ENCODE measurements at regions not wholly inside any gene's neighbourhood (a gene's known extent, or its start where the extent isn't known, plus 50 kb on each side); places are given as distances from the start of the nearest gene placed in this dataset.

- TF ChIP-seq POLR2A (IDR thresholded peaks at IDR 0.05): no peak
- TF ChIP-seq, protein P1, sequence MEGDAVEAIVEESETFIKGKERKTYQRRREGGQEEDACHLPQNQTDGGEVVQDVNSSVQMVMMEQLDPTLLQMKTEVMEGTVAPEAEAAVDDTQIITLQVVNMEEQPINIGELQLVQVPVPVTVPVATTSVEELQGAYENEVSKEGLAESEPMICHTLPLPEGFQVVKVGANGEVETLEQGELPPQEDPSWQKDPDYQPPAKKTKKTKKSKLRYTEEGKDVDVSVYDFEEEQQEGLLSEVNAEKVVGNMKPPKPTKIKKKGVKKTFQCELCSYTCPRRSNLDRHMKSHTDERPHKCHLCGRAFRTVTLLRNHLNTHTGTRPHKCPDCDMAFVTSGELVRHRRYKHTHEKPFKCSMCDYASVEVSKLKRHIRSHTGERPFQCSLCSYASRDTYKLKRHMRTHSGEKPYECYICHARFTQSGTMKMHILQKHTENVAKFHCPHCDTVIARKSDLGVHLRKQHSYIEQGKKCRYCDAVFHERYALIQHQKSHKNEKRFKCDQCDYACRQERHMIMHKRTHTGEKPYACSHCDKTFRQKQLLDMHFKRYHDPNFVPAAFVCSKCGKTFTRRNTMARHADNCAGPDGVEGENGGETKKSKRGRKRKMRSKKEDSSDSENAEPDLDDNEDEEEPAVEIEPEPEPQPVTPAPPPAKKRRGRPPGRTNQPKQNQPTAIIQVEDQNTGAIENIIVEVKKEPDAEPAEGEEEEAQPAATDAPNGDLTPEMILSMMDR (IDR thresholded peaks at IDR 0.05): no peak
- DNase-seq: no peak
- 91% methylated on average over 2 of the region's 2 CpGs for WGBS, 2 donors
- no peak overlapping the region for H3K4me3 ChIP-seq (replicated peaks in 1 of 3)
- H3K36me3 ChIP-seq: no peaks in the 10 kb centered on the region
- H3K9me3 ChIP-seq: no peaks in the 10 kb centered on the region
- H3K27me3 ChIP-seq: no peaks in the 10 kb centered on the region
- intact Hi-C loops (cut with DNase I): no loop called here
- H3K27ac ChIP-seq: no peak overlapping the region
- no peaks in the 10 kb centered on the region for H3K4me1 ChIP-seq
These were observed 53.0 kb upstream of the PRELP start for GRCh38 chr1:203422656-203423055.

DNA sequence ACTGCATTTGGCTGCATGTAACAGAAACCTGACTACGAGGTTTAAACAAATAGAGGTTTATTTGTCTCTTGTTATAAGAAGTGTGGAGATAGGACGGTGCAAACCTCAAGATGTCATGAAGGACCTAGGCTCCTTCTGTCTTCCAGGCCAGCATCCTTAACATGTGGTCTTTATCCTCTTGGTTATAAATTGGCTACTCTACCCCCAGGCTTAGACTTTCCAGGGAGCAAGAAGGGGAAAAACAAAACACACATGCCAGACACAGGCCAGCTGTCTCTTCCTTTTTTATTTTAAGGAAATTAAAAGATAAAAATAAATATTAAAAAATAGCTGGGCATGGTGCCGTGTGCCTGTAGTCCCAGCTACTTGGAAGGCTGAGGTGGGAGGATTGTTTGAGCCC, 51.3 kb upstream of the PRELP start:
- no peak for DNase-seq
- Histone ChIP-seq H3K4me3 (replicated peaks in 1 of 3) (no peak overlapping the region), H3K4me1 (no peaks in the 10 kb centered on the region), H3K9me3 (no peaks in the 10 kb centered on the region), H3K27ac (no peak overlapping the region), H3K27me3 (no peaks in the 10 kb centered on the region), H3K36me3 (no peaks in the 10 kb centered on the region)
- intact Hi-C loops (cut with DNase I): no loop called here
- TF ChIP-seq, protein P1 (IDR thresholded peaks at IDR 0.05): no peak
- TF ChIP-seq POLR2A (IDR thresholded peaks at IDR 0.05): no peak
- WGBS, 2 donors: 84 to 88% methylated on average over 3 of the region's 3 CpGs

DNA sequence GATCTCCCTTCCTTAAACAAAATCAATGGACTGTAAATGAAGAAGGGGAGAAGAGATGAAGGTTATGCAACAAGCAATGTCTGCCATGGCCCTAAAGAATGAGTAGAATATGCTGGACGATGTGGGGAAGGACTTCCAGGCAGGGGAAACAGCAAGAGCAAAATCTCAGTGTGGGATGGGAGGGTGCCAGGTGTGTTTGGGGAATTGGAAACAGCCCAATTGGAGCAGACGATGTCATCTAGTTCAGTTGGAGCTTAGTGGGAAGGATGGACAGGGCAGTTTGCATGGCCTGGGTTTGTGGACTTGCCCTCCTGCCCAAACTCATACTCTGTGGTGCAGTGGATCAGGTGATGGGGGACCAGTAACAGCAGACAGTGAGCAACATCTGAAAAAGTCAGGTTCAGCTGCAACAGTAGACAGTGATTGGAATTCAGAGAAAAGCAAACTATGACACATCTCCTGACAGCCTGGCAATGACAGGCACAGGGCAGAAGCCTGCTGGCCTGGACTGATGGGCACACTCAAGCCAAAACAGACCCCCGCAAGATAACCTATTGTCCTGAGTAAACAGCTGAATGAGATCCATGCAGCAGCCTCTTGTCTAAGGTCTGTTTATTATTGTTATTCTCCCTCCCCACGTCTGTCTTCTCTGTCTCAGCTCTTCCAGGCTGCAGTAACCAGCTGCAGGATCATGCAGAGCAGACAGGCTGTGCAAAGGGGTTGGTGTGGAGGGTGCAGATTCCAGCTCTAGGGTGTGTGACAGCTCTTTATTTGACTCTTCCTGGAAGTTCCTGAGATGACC, 50.5 kb upstream of the PRELP start:
- WGBS, 2 donors: 61 to 82% methylated on average over 4 of the region's 4 CpGs
- intact Hi-C loops (cut with DNase I): loop anchor here (5.0 kb wide), 1 partner anchor 43 kb away; no protein-coding TSS in a partner anchor
- H3K4me1 ChIP-seq: no peaks in the 10 kb centered on the region
- H3K4me3 ChIP-seq (replicated peaks in 1 of 3): no peak overlapping the region
- H3K27ac ChIP-seq: no peak overlapping the region
- no peaks in the 10 kb centered on the region for H3K9me3 ChIP-seq
- TF ChIP-seq POLR2A (IDR thresholded peaks at IDR 0.05): no peak
- TF ChIP-seq, protein P1 (IDR thresholded peaks at IDR 0.05): no peak
- DNase-seq: no peak
- no peaks in the 10 kb centered on the region for H3K36me3 ChIP-seq
- H3K27me3 ChIP-seq: no peaks in the 10 kb centered on the region

DNA sequence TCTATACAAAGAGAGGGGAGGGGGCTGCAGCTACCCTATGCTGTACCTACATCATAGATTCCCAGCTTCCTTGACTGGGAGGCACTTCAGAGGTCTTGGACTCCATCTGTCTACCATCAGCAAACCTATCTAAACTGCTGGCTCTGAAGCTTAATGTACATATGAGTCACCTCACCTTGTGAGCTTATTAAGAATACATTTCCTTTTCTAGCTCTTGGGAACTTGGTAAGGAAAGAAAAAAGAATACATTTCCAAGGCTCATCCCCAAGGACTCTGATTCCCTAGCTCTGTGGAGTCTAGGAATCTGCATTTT, 50.0 kb upstream of the PRELP start:
- H3K27me3 ChIP-seq: no peaks in the 10 kb centered on the region
- DNase-seq: no peak
- H3K27ac ChIP-seq: no peak overlapping the region
- intact Hi-C loops (cut with DNase I): loop anchor here (5.0 kb wide), 1 partner anchor 43 kb away; no protein-coding TSS in a partner anchor
- no peaks in the 10 kb centered on the region for H3K9me3 ChIP-seq
- TF ChIP-seq, protein P1 (IDR thresholded peaks at IDR 0.05): no peak
- TF ChIP-seq POLR2A (IDR thresholded peaks at IDR 0.05): no peak
- H3K4me1 ChIP-seq: no peaks in the 10 kb centered on the region
- H3K36me3 ChIP-seq: no peaks in the 10 kb centered on the region
- no peak overlapping the region for H3K4me3 ChIP-seq (replicated peaks in 1 of 3)
